Transverse colon (tissue), 4 donors: ENCODE measurements at regions not wholly inside any gene's neighbourhood (a gene's known extent, or its start where the extent isn't known, plus 50 kb on each side); places are given as distances from the start of the nearest gene placed in this dataset.

Source experiments
- DNase-seq: peaks from one replicate; pipeline ENCODE4 v3.0.0-alpha.2; 2019
- H3K27ac ChIP-seq, 4 donors: fragments of 200-600 bp; sonication (generic); 2 replicates each; pipeline ENCODE4 v1.5.1; 2016 to 2018; ENCODE audit warnings: inconsistent platforms in 4 of 4
- H3K27me3 ChIP-seq: fragments of 200-600 bp; sonication (generic); 2 replicates; pipeline ENCODE4 v1.5.1; 2017; ENCODE audit warnings: inconsistent platforms
- H3K36me3 ChIP-seq, 4 donors: fragments of 200-600 bp; sonication (generic); 2 replicates each; pipeline ENCODE4 v1.5.1; 2017 to 2019; ENCODE audit warnings: inconsistent platforms in 4 of 4
- H3K4me1 ChIP-seq, 4 donors: fragments of 200-600 bp; sonication (generic); 2 replicates each; pipeline ENCODE4 v1.5.1; 2017 to 2020; ENCODE audit warnings: inconsistent platforms in 4 of 4
- H3K4me3 ChIP-seq, 4 donors: fragments of 200-600 bp; sonication (generic); 1 replicate in 1 of 4; 2 replicates in 3 of 4; pipeline versions ENCODE4 v1.5.1 to v1.6.1; 2017 to 2019; ENCODE audit warnings: inconsistent platforms in 4 of 4
- H3K9me3 ChIP-seq, 2 donors: fragments of 200-600 bp; sonication (generic); 2 replicates each; pipeline ENCODE4 v1.5.1; 2017 to 2019; ENCODE audit warnings: inconsistent platforms in 2 of 2
- CTCF ChIP-seq, 5 experiments: fragments of 200-600 bp in 3 of 5; fragments of 450-650 bp in 2 of 5; sonication (generic) in 3 of 5; IDR thresholded peaks; 1 replicate in 2 of 5; 2 replicates in 3 of 5; pipeline ENCODE4 v1.5.1; 2016 to 2017; ENCODE audit warnings: antibody characterized with exemption in 5 of 5, inconsistent platforms in 3 of 5, mild to moderate bottlenecking in 2 of 5, moderate library complexity in 1 of 5
- EP300 ChIP-seq: sonication (generic); formaldehyde crosslinking; IDR thresholded peaks from one replicate; pipeline ENCODE4 v1.6.1; 2017; ENCODE audit warnings: antibody characterized with exemption, low read depth
- POLR2A ChIP-seq: fragments of 450-650 bp; IDR thresholded peaks from one replicate; pipeline ENCODE4 v1.6.1; 2016; ENCODE audit warnings: antibody characterized with exemption, mild to moderate bottlenecking, moderate library complexity
- POLR2AphosphoS5 ChIP-seq, 3 donors: sonication (generic); formaldehyde crosslinking; IDR thresholded peaks; one replicate each; pipeline ENCODE4 v1.6.1; 2016; ENCODE audit warnings: antibody characterized with exemption in 3 of 3
- WGBS, 2 donors: methylation state at CpG; one replicate each; pipeline ENCODE4 v1.1.5; 2018; ENCODE audit warnings: low coverage in 1 of 2; 5-methylcytosine and 5-hydroxymethylcytosine counted together
- in situ Hi-C, 4 donors: fragments of 200-750 bp; cut with MboI; loops; one replicate each; pipeline versions ENCODE4 v1.15.0 to v1.15.1; 2017; ENCODE audit warnings: low sequenced_read_pairs in 3 of 4, low pct_ligation_motif_present in 1 of 4, low pct_unique_long_range_greater_than_20kb in 1 of 4
- intact Hi-C: fragments of 100-400 bp; cut with DNase I; formaldehyde crosslinking; loops from one replicate; pipeline ENCODE4 v1.15.1; 2023; ENCODE audit warnings: low total_unique reads

- in situ Hi-C loops (no loop called here), intact Hi-C loops (no loop called here)
- no peak for DNase-seq
- no peak overlapping the region for H3K27ac ChIP-seq
- WGBS, 2 donors, result 70 to 71% methylated on average over 2 of the region's 2 CpGs
- H3K27me3 ChIP-seq, result no peaks in the 10 kb centered on the region
- no peak for TF ChIP-seq EP300
- TF ChIP-seq CTCF (IDR thresholded peaks at IDR 0.05), result no peak
- no peaks in the 10 kb centered on the region for H3K36me3 ChIP-seq
- no peak overlapping the region for H3K4me3 ChIP-seq
- no peaks in the 10 kb centered on the region for H3K4me1 ChIP-seq
- H3K9me3 ChIP-seq, result no peaks in the 10 kb centered on the region
Observed at GRCh38 chr20:11094711-11095110, 420.9 kb upstream of the JAG1 start.

- intact Hi-C loops, result no loop called here
- no peak overlapping the region for H3K4me3 ChIP-seq
- no peak overlapping the region for H3K27ac ChIP-seq
- H3K9me3 ChIP-seq, result no peaks in the 10 kb centered on the region
- no peaks in the 10 kb centered on the region for H3K27me3 ChIP-seq
- no peaks in the 10 kb centered on the region for H3K36me3 ChIP-seq
- peak in 4 of 5 experiments; percentile 36 to 47 (median 40) for TF ChIP-seq CTCF (IDR thresholded peaks at IDR 0.05)
- no peak for TF ChIP-seq EP300
- TF ChIP-seq POLR2A, result no peak
- no peak for TF ChIP-seq POLR2AphosphoS5 (IDR thresholded peaks at IDR 0.05)
- H3K4me1 ChIP-seq, result no peaks in the 10 kb centered on the region
- DNase-seq, result peak; percentile 46
- 42% methylated on average over 1 of the region's 1 CpG; no CpG with 5 or more reads in 1 of the 2 donors for WGBS, 2 donors
- in situ Hi-C loops, result no loop called here
Observed at GRCh38 chr20:11098888-11099287, 425.1 kb upstream of the JAG1 start.

- intact Hi-C loops, result no loop called here
- no peak overlapping the region for H3K4me3 ChIP-seq
- H3K27ac ChIP-seq, result no peak overlapping the region
- no peaks in the 10 kb centered on the region for H3K36me3 ChIP-seq
- no peaks in the 10 kb centered on the region for H3K27me3 ChIP-seq
- TF ChIP-seq CTCF (IDR thresholded peaks at IDR 0.05) (no peak), EP300 (no peak), POLR2A (no peak), POLR2AphosphoS5 (IDR thresholded peaks at IDR 0.05) (no peak)
- WGBS, 2 donors, result 56 to 69% methylated on average over 2 of the region's 2 CpGs
- in situ Hi-C loops, result loop anchor here in 1 of 4 donors (10.0 kb wide), 1 partner anchor 56 kb away; no protein-coding TSS in a partner anchor
- no peaks in the 10 kb centered on the region for H3K9me3 ChIP-seq
- no peak for DNase-seq
- no peaks in the 10 kb centered on the region for H3K4me1 ChIP-seq
Observed at GRCh38 chr20:11101243-11101642, 427.4 kb upstream of the JAG1 start.

- no peaks in the 10 kb centered on the region for H3K9me3 ChIP-seq
- WGBS, 2 donors, result 89 to 93% methylated on average over 7 of the region's 7 CpGs
Observed at GRCh38 chr20:11101696-11102095, 427.9 kb upstream of the JAG1 start.

More at GRCh38 chr20:11101696-11102095, 427.9 kb upstream of the JAG1 start:
- TF ChIP-seq CTCF (IDR thresholded peaks at IDR 0.05), result no peak
- no peak for TF ChIP-seq POLR2AphosphoS5 (IDR thresholded peaks at IDR 0.05)
- TF ChIP-seq POLR2A, result no peak
- TF ChIP-seq EP300, result no peak
- intact Hi-C loops, result no loop called here
- Histone ChIP-seq H3K27ac (no peak overlapping the region), H3K4me1 (no peaks in the 10 kb centered on the region), H3K36me3 (no peaks in the 10 kb centered on the region), H3K27me3 (no peaks in the 10 kb centered on the region), H3K4me3 (no peak overlapping the region)
- DNase-seq, result no peak
- in situ Hi-C loops, result loop anchor here in 1 of 4 donors (10.0 kb wide), 1 partner anchor 57 kb away; no protein-coding TSS in a partner anchor
